ENCODE measurements at regions not wholly inside any gene's neighbourhood (a gene's known extent, or its start where the extent isn't known, plus 50 kb on each side); places are given as distances from the start of the nearest gene placed in this dataset.

DNA sequence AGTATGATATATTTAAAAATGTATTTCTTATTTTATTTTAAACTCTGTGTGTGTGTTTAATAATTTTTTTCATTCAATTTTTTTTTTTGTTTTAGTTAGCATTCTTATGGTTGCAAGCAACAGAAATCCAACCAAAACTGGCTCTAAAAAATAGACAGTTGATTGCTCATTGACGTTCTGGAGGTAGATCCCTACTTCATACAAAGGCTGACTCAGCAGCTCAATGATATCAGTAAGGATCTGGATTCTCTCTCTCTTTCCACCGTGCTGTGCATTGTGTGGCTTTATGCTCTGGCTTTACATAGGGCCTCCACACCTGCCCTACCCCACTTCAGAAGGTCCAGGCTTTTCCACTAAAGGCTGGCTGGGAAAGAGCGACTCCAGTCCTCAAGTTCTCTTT is 117.8 kb downstream of the UCHL1 start:
- Histone ChIP-seq H3K36me3 (ENCODE audit: control insufficient read depth in 2 of 2, extremely low read depth in 1 of 2, insufficient read depth in 2 of 2, low read length in 2 of 2) (no peaks in the 10 kb centered on the region), H3K9ac (replicated peaks; ENCODE audit: extremely low read depth, insufficient read depth, low read length) (no peak overlapping the region), H3K79me2 (ENCODE audit: control insufficient read depth, insufficient read depth, low read length) (no peaks in the 10 kb centered on the region), H3K4me3 (replicated peaks in 1 of 3; ENCODE audit: insufficient read depth in 1 of 3, low read depth in 1 of 3, low read length in 3 of 3) (no peak overlapping the region), H3K4me2 (ENCODE audit: insufficient read depth, low read length) (no peak overlapping the region), H4K20me1 (replicated peaks; ENCODE audit: control insufficient read depth, extremely low read depth, insufficient read depth, low read length) (no peaks in the 10 kb centered on the region), H3K4me1 (ENCODE audit: control insufficient read depth, extremely low read depth, insufficient read depth, low read length) (no peaks in the 10 kb centered on the region), H2AFZ (ENCODE audit: low read depth, low read length) (no peak overlapping the region), H3K9me3 (replicated peaks; ENCODE audit: control insufficient read depth, insufficient read depth, low read length) (no peaks in the 10 kb centered on the region), H3K27ac (ENCODE audit: insufficient read depth, low read depth, low read length) (no peak overlapping the region), H3K9me1 (replicated peaks; ENCODE audit: control insufficient read depth, extremely low read depth, insufficient read depth, low read length) (no peaks in the 10 kb centered on the region), H3K27me3 (ENCODE audit: control insufficient read depth in 2 of 2, insufficient read depth in 2 of 2, low read length in 2 of 2) (peaks cover 12 to 17% of the 10 kb centered on the region in 2 experiments)
- FAIRE-seq (no peak), DNase-seq (ENCODE audit: low read depth, low spot score) (no peak)
- dilution Hi-C loops (cut with MboI; ENCODE audit: extremely low pct_ligation_motif_present, low sequenced_read_pairs), result no loop called here
- ChIA-PET CTCF (no interaction called here), POLR2A (no interaction called here)
- intact Hi-C loops (cut with micrococcal nuclease), result no loop called here
- BruUV-seq (replicated peaks), result no TSS peak
- no peak for TF ChIP-seq POLR2AphosphoS5 (IDR thresholded peaks at IDR 0.05; ENCODE audit: insufficient read depth, low read depth, low read length)
- no peak for TF ChIP-seq MYC (IDR thresholded peaks at IDR 0.05; ENCODE audit: low read depth, low read length)
- TF ChIP-seq, protein P1, sequence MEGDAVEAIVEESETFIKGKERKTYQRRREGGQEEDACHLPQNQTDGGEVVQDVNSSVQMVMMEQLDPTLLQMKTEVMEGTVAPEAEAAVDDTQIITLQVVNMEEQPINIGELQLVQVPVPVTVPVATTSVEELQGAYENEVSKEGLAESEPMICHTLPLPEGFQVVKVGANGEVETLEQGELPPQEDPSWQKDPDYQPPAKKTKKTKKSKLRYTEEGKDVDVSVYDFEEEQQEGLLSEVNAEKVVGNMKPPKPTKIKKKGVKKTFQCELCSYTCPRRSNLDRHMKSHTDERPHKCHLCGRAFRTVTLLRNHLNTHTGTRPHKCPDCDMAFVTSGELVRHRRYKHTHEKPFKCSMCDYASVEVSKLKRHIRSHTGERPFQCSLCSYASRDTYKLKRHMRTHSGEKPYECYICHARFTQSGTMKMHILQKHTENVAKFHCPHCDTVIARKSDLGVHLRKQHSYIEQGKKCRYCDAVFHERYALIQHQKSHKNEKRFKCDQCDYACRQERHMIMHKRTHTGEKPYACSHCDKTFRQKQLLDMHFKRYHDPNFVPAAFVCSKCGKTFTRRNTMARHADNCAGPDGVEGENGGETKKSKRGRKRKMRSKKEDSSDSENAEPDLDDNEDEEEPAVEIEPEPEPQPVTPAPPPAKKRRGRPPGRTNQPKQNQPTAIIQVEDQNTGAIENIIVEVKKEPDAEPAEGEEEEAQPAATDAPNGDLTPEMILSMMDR (IDR thresholded peaks at IDR 0.05; ENCODE audit: extremely low read depth in 1 of 2, insufficient read depth in 1 of 2, low read depth in 1 of 2, low read length in 2 of 2), result no peak
- no peak for TF ChIP-seq EZH2 (IDR thresholded peaks at IDR 0.05; ENCODE audit: borderline replicate concordance, low read depth, low read length, severe bottlenecking)
- TF ChIP-seq POLR2A (IDR thresholded peaks at IDR 0.05; ENCODE audit: low read depth, low read length), result no peak
- no peak for TF ChIP-seq GATA2 (IDR thresholded peaks at IDR 0.05; ENCODE audit: insufficient read depth, insufficient read length, low read depth, low read length)
- TF ChIP-seq JUN (IDR thresholded peaks at IDR 0.05; ENCODE audit: borderline replicate concordance, insufficient read depth, insufficient read length, low read depth), result no peak
- TF ChIP-seq, protein P2, sequence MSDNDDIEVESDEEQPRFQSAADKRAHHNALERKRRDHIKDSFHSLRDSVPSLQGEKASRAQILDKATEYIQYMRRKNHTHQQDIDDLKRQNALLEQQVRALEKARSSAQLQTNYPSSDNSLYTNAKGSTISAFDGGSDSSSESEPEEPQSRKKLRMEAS (IDR thresholded peaks at IDR 0.05; ENCODE audit: insufficient read depth, insufficient read length), result no peak
- no peak for TF ChIP-seq FOS (IDR thresholded peaks at IDR 0.05; ENCODE audit: borderline replicate concordance, insufficient read depth, low read length)

Data from endothelial cell of umbilical vein (primary cell).